ENCODE measurements at regions not wholly inside any gene's neighbourhood (a gene's known extent, or its start where the extent isn't known, plus 50 kb on each side); places are given as distances from the start of the nearest gene placed in this dataset.

- no peak for TF ChIP-seq CTCF (IDR thresholded peaks at IDR 0.05)
- no peak for TF ChIP-seq EZH2 (IDR thresholded peaks at IDR 0.05; ENCODE audit: borderline replicate concordance, insufficient read depth, low read depth, low read length, poor library complexity, severe bottlenecking)
Observed at GRCh38 chr6:3928111-3928510, 78.9 kb downstream of the FAM50B start.

All from B cell (primary cell).